ENCODE measurements at regions not wholly inside any gene's neighbourhood (a gene's known extent, or its start where the extent isn't known, plus 50 kb on each side); places are given as distances from the start of the nearest gene placed in this dataset.

DNA sequence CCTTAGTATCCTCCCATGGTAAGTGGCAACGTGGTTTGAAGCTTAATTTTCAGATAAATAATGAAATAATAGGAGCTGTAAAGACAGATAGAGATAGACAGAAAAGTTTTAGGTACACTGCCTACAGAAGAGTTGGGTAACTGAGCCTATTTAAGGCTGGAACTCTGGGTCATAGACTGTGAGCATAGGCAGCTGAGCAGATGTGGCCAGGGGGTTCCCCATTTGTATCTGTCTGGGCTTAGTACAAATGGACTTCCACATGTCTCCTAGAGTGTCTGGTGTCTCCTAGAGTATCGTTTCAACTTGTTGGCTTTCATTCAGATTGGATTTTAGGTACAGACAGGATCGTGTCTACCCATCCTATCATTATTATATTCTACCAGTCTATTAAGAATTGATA is 649.8 kb downstream of the DHX35 start:
- POLR2A ChIA-PET = interaction anchor here (0.6 kb wide), 1 partner anchor 1699 kb away, joined by 9 read pairs; no protein-coding TSS in a partner anchor
- Histone ChIP-seq H3K4me3 (ENCODE audit: low read depth, low read length) (no peak overlapping the region), H3K9me3 (ENCODE audit: control insufficient read depth, insufficient read depth, low read depth, low read length) (no peaks in the 10 kb centered on the region), H3K4me1 (ENCODE audit: control insufficient read depth, insufficient read depth, low read length) (no peaks in the 10 kb centered on the region), H3K27ac (ENCODE audit: extremely low read depth, low read depth, low read length) (no peak overlapping the region), H3K36me3 (ENCODE audit: control insufficient read depth in 2 of 2, insufficient read depth in 1 of 2, low read length in 2 of 2) (no peaks in the 10 kb centered on the region)
- TF ChIP-seq ZNF202 (tag by site-specific recombination; IDR thresholded peaks at IDR 0.05; ENCODE audit: borderline replicate concordance) (no peak), ZNF280D (tag by site-specific recombination; IDR thresholded peaks at IDR 0.05) (no peak), ZNF514 (tag by site-specific recombination; IDR thresholded peaks at IDR 0.05) (no peak), ZFP37 (tag by site-specific recombination; IDR thresholded peaks at IDR 0.05) (no peak), ZNF501 (tag by site-specific recombination; IDR thresholded peaks at IDR 0.05) (no peak), ZNF341 (tag by site-specific recombination; IDR thresholded peaks at IDR 0.05; ENCODE audit: low read depth) (no peak), PRDM10 (tag by site-specific recombination; IDR thresholded peaks at IDR 0.05) (no peak), WT1 (tag by site-specific recombination; IDR thresholded peaks at IDR 0.05) (no peak), TRIM28 (IDR thresholded peaks at IDR 0.05; ENCODE audit: borderline replicate concordance, low read length) (no peak), BCL11A (tag by site-specific recombination; IDR thresholded peaks at IDR 0.05; ENCODE audit: low read depth) (no peak), ZNF529 (tag by site-specific recombination; IDR thresholded peaks at IDR 0.05; ENCODE audit: insufficient replicate concordance) (no peak), ZNF354C (tag by site-specific recombination; IDR thresholded peaks at IDR 0.05; ENCODE audit: borderline replicate concordance, low read depth) (no peak), ZNF426 (tag by site-specific recombination; IDR thresholded peaks at IDR 0.05) (no peak), HOXD13 (CRISPR knock-in tag; IDR thresholded peaks at IDR 0.05; ENCODE audit: borderline replicate concordance) (no peak), ZNF350 (tag by site-specific recombination; IDR thresholded peaks at IDR 0.05) (no peak), HOXA7 (CRISPR knock-in tag; IDR thresholded peaks at IDR 0.05; ENCODE audit: borderline replicate concordance) (no peak)
- TF ChIP-seq, protein P1, sequence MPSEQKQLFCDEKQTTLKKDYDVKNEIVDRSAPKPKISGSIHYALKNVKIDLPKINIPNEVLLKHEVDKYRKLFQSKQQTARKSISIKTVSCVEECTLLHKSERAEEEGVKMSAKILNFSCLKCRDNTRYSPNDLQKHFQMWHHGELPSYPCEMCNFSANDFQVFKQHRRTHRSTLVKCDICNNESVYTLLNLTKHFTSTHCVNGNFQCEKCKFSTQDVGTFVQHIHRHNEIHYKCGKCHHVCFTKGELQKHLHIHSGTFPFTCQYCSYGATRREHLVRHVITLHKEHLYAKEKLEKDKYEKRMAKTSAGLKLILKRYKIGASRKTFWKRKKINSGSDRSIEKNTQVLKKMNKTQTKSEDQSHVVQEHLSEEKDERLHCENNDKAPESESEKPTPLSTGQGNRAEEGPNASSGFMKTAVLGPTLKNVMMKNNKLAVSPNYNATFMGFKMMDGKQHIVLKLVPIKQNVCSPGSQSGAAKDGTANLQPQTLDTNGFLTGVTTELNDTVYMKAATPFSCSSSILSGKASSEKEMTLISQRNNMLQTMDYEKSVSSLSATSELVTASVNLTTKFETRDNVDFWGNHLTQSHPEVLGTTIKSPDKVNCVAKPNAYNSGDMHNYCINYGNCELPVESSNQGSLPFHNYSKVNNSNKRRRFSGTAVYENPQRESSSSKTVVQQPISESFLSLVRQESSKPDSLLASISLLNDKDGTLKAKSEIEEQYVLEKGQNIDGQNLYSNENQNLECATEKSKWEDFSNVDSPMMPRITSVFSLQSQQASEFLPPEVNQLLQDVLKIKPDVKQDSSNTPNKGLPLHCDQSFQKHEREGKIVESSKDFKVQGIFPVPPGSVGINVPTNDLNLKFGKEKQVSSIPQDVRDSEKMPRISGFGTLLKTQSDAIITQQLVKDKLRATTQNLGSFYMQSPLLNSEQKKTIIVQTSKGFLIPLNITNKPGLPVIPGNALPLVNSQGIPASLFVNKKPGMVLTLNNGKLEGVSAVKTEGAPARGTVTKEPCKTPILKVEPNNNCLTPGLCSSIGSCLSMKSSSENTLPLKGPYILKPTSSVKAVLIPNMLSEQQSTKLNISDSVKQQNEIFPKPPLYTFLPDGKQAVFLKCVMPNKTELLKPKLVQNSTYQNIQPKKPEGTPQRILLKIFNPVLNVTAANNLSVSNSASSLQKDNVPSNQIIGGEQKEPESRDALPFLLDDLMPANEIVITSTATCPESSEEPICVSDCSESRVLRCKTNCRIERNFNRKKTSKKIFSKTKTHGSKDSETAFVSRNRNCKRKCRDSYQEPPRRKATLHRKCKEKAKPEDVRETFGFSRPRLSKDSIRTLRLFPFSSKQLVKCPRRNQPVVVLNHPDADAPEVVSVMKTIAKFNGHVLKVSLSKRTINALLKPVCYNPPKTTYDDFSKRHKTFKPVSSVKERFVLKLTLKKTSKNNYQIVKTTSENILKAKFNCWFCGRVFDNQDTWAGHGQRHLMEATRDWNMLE (tag by site-specific recombination; conservative IDR thresholded peaks at IDR 0.05; ENCODE audit: low read depth) = no peak
- TF ChIP-seq, protein P2, sequence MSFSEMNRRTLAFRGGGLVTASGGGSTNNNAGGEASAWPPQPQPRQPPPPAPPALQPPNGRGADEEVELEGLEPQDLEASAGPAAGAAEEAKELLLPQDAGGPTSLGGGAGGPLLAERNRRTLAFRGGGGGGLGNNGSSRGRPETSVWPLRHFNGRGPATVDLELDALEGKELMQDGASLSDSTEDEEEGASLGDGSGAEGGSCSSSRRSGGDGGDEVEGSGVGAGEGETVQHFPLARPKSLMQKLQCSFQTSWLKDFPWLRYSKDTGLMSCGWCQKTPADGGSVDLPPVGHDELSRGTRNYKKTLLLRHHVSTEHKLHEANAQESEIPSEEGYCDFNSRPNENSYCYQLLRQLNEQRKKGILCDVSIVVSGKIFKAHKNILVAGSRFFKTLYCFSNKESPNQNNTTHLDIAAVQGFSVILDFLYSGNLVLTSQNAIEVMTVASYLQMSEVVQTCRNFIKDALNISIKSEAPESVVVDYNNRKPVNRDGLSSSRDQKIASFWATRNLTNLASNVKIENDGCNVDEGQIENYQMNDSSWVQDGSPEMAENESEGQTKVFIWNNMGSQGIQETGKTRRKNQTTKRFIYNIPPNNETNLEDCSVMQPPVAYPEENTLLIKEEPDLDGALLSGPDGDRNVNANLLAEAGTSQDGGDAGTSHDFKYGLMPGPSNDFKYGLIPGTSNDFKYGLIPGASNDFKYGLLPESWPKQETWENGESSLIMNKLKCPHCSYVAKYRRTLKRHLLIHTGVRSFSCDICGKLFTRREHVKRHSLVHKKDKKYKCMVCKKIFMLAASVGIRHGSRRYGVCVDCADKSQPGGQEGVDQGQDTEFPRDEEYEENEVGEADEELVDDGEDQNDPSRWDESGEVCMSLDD (tag by site-specific recombination; IDR thresholded peaks at IDR 0.05) = no peak
- TF ChIP-seq, protein P3, sequence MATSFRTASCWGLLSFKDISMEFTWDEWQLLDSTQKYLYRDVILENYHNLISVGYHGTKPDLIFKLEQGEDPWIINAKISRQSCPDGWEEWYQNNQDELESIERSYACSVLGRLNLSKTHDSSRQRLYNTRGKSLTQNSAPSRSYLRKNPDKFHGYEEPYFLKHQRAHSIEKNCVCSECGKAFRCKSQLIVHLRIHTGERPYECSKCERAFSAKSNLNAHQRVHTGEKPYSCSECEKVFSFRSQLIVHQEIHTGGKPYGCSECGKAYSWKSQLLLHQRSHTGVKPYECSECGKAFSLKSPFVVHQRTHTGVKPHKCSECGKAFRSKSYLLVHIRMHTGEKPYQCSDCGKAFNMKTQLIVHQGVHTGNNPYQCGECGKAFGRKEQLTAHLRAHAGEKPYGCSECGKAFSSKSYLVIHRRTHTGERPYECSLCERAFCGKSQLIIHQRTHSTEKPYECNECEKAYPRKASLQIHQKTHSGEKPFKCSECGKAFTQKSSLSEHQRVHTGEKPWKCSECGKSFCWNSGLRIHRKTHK (tag by site-specific recombination; IDR thresholded peaks at IDR 0.05) = no peak
- CTCF ChIA-PET = no interaction called here

Measured in HEK293 (cell line).